ENCODE measurements at regions not wholly inside any gene's neighbourhood (a gene's known extent, or its start where the extent isn't known, plus 50 kb on each side); places are given as distances from the start of the nearest gene placed in this dataset.

DNA sequence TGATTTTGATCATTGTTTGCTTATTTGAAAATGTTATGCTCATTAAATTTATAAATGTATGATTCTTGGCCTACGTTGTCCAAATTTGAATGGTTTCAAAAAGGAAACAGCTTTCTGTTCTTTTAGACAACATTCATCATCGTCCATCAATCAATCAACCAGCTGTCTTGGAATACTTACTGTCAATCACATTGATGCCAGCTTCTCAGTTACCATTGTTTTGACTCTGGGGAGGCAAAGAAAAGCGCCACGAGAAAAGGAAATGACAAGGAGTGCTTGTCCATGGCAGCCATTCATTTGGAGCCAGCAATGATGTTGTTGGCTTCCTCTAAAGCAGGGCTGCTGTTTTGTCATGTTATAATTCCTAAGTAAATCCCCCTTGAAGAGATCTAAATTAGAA is 62.2 kb upstream of the TP63 start:
- no peak for TF ChIP-seq CTCF (IDR thresholded peaks at IDR 0.05)
- no peak for TF ChIP-seq POLR2A (IDR thresholded peaks at IDR 0.05)
